ENCODE measurements at regions not wholly inside any gene's neighbourhood (a gene's known extent, or its start where the extent isn't known, plus 50 kb on each side); places are given as distances from the start of the nearest gene placed in this dataset.

- Histone ChIP-seq H3K9me3 (no peaks in the 10 kb centered on the region), H3K27ac (no peak overlapping the region), H3K4me1 (no peaks in the 10 kb centered on the region), H3K27me3 (no peaks in the 10 kb centered on the region), H3K4me3 (no peak overlapping the region), H3K36me3 (no peaks in the 10 kb centered on the region)
- intact Hi-C loops (cut with DNase I; ENCODE audit: low total_unique reads), result no loop called here
- DNase-seq, result no peak
- no peak for TF ChIP-seq CTCF (IDR thresholded peaks at IDR 0.05)
These were observed 213.7 kb upstream of the MAP3K1 start for GRCh38 chr5:56601641-56602071.

- TF ChIP-seq CTCF (IDR thresholded peaks at IDR 0.05), result no peak
- Histone ChIP-seq H3K4me1 (no peaks in the 10 kb centered on the region), H3K36me3 (no peaks in the 10 kb centered on the region), H3K9me3 (no peaks in the 10 kb centered on the region), H3K27ac (no peak overlapping the region), H3K27me3 (no peaks in the 10 kb centered on the region), H3K4me3 (no peak overlapping the region)
- intact Hi-C loops (cut with DNase I; ENCODE audit: low total_unique reads), result no loop called here
- no peak for DNase-seq
These were observed 216.4 kb upstream of the MAP3K1 start for GRCh38 chr5:56598941-56599340.

GRCh38 chr5:56596155-56596554 is 219.2 kb upstream of the MAP3K1 start:
- Histone ChIP-seq H3K27ac (no peak overlapping the region), H3K27me3 (no peaks in the 10 kb centered on the region), H3K4me3 (no peak overlapping the region), H3K9me3 (no peaks in the 10 kb centered on the region), H3K4me1 (no peaks in the 10 kb centered on the region), H3K36me3 (no peaks in the 10 kb centered on the region)
- no peak for TF ChIP-seq CTCF (IDR thresholded peaks at IDR 0.05)
- intact Hi-C loops (cut with DNase I; ENCODE audit: low total_unique reads), result no loop called here
- DNase-seq, result no peak

- DNase-seq, result no peak
- Histone ChIP-seq H3K27me3 (no peaks in the 10 kb centered on the region), H3K27ac (no peak overlapping the region), H3K4me3 (no peak overlapping the region), H3K9me3 (no peaks in the 10 kb centered on the region), H3K36me3 (no peaks in the 10 kb centered on the region), H3K4me1 (no peaks in the 10 kb centered on the region)
- no peak for TF ChIP-seq CTCF (IDR thresholded peaks at IDR 0.05)
- intact Hi-C loops (cut with DNase I; ENCODE audit: low total_unique reads), result no loop called here
These were observed 219.8 kb upstream of the MAP3K1 start for GRCh38 chr5:56595566-56595965.

- no peak for DNase-seq
- Histone ChIP-seq H3K4me3 (no peak overlapping the region), H3K27ac (no peak overlapping the region), H3K36me3 (no peaks in the 10 kb centered on the region), H3K4me1 (no peaks in the 10 kb centered on the region), H3K9me3 (no peaks in the 10 kb centered on the region), H3K27me3 (no peaks in the 10 kb centered on the region)
- TF ChIP-seq CTCF (IDR thresholded peaks at IDR 0.05), result no peak
- intact Hi-C loops (cut with DNase I; ENCODE audit: low total_unique reads), result no loop called here
These were observed 220.6 kb upstream of the MAP3K1 start for GRCh38 chr5:56594792-56595191.

GRCh38 chr5:56591081-56591480 is 224.3 kb upstream of the MAP3K1 start:
- Histone ChIP-seq H3K27ac (no peak overlapping the region), H3K4me1 (peaks cover 0 to 9% (median 6%) of the 10 kb centered on the region in 4 donors), H3K27me3 (no peaks in the 10 kb centered on the region), H3K36me3 (no peaks in the 10 kb centered on the region), H3K9me3 (no peaks in the 10 kb centered on the region), H3K4me3 (no peak overlapping the region)
- no peak for DNase-seq
- TF ChIP-seq CTCF (IDR thresholded peaks at IDR 0.05), result no peak
- intact Hi-C loops (cut with DNase I; ENCODE audit: low total_unique reads), result no loop called here

Measured in tibial artery (tissue), 4 donors.